ENCODE measurements at regions not wholly inside any gene's neighbourhood (a gene's known extent, or its start where the extent isn't known, plus 50 kb on each side); places are given as distances from the start of the nearest gene placed in this dataset.

GRCh38 chr2:10966741-10967140, 55.0 kb downstream of the KCNF1 start:
- TF ChIP-seq CTCF (IDR thresholded peaks at IDR 0.05) (no peak), POLR2A (IDR thresholded peaks at IDR 0.05) (no peak)
